CD4-positive, alpha-beta T cell treated with Interleukin-10 for 1 hour (primary cell): ENCODE measurements at regions not wholly inside any gene's neighbourhood (a gene's known extent, or its start where the extent isn't known, plus 50 kb on each side); places are given as distances from the start of the nearest gene placed in this dataset.

Experiments
- DNase-seq: peaks from one replicate; pipeline ENCODE4 v3.0.0-alpha.2; 2020

GRCh38 chr1:59007820-59008598 lies 224.2 kb upstream of the JUN start:
- DNase-seq, result no peak

- no peak for DNase-seq
These were observed 224.9 kb upstream of the JUN start for GRCh38 chr1:59008599-59009347.

GRCh38 chr1:59011663-59012062 lies 227.8 kb upstream of the JUN start:
- DNase-seq, result no peak

GRCh38 chr1:59012378-59012777 lies 228.5 kb upstream of the JUN start:
- no peak for DNase-seq

GRCh38 chr1:59013276-59013927 lies 229.6 kb upstream of the JUN start:
- no peak for DNase-seq

- no peak for DNase-seq
These were observed 230.1 kb upstream of the JUN start for GRCh38 chr1:59013928-59014279.

GRCh38 chr1:59014827-59015226 lies 231.0 kb upstream of the JUN start:
- DNase-seq, result no peak

GRCh38 chr1:59015708-59016107 lies 231.9 kb upstream of the JUN start:
- no peak for DNase-seq

GRCh38 chr1:59016390-59016789 lies 232.5 kb upstream of the JUN start:
- DNase-seq, result no peak

GRCh38 chr1:59017501-59018231 lies 233.8 kb upstream of the JUN start:
- DNase-seq, result no peak

- DNase-seq, result no peak
These were observed 234.6 kb upstream of the JUN start for GRCh38 chr1:59018446-59018845.

GRCh38 chr1:59018860-59019259 lies 235.0 kb upstream of the JUN start:
- DNase-seq, result no peak

- peak; percentile 68 for DNase-seq
These were observed 236.5 kb upstream of the JUN start for GRCh38 chr1:59020151-59020997.

GRCh38 chr1:59022199-59022598 lies 238.4 kb upstream of the JUN start:
- no peak for DNase-seq

- no peak for DNase-seq
These were observed 239.0 kb upstream of the JUN start for GRCh38 chr1:59022799-59023198.

- DNase-seq, result no peak
These were observed 241.4 kb upstream of the JUN start for GRCh38 chr1:59025201-59025600.

GRCh38 chr1:59025898-59026426 lies 242.1 kb upstream of the JUN start:
- no peak for DNase-seq

- DNase-seq, result no peak
These were observed 242.7 kb upstream of the JUN start for GRCh38 chr1:59026472-59026948.

- DNase-seq, result no peak
These were observed 243.3 kb upstream of the JUN start for GRCh38 chr1:59027177-59027576.

GRCh38 chr1:59028048-59028447 lies 244.2 kb upstream of the JUN start:
- DNase-seq, result no peak

GRCh38 chr1:59029411-59030167 lies 245.7 kb upstream of the JUN start:
- no peak for DNase-seq
